Astrocyte (in vitro differentiated cells and primary cell): ENCODE measurements at regions not wholly inside any gene's neighbourhood (a gene's known extent, or its start where the extent isn't known, plus 50 kb on each side); places are given as distances from the start of the nearest gene placed in this dataset.

Source experiments
- DNase-seq: peaks from one replicate; pipeline ENCODE4 v3.0.0-alpha.2; 2010; ENCODE audit warnings: low read depth
- FAIRE-seq: peaks from 2 replicates; lab custom pipeline; 2011; peaks lifted over from hg19 to GRCh38; lab: Jason Lieb, UNC
- H2AFZ ChIP-seq: 2 replicates; pipeline ENCODE4 v1.6.0; 2012; ENCODE audit warnings: low read depth, low read length, inconsistent platforms
- H3K27ac ChIP-seq: 2 replicates; pipeline ENCODE4 v1.5.1; 2011; ENCODE audit warnings: low read depth, low read length, inconsistent platforms
- H3K27me3 ChIP-seq: 2 replicates; pipeline ENCODE4 v1.6.0; 2011; ENCODE audit warnings: low read length, inconsistent platforms; ENCODE audit not compliant: insufficient read depth
- H3K36me3 ChIP-seq: 2 replicates; pipeline ENCODE4 v1.5.1; 2011; ENCODE audit warnings: low read length, inconsistent platforms; ENCODE audit not compliant: insufficient read depth
- H3K4me1 ChIP-seq: 2 replicates; pipeline ENCODE4 v1.5.1; 2011; ENCODE audit warnings: low read length, inconsistent platforms; ENCODE audit not compliant: insufficient read depth
- H3K4me2 ChIP-seq: 2 replicates; pipeline ENCODE4 v1.6.0; 2012; ENCODE audit warnings: low read length, inconsistent platforms
- H3K4me3 ChIP-seq: 2 replicates; pipeline ENCODE4 v1.5.1; 2011; ENCODE audit warnings: low read depth, mild to moderate bottlenecking, low read length, inconsistent platforms; ENCODE audit not compliant: insufficient read depth
- H3K79me2 ChIP-seq: 2 replicates; pipeline ENCODE4 v1.6.0; 2012; ENCODE audit warnings: mild to moderate bottlenecking, low read length, inconsistent platforms; ENCODE audit not compliant: insufficient read depth
- H3K9ac ChIP-seq: 2 replicates; pipeline ENCODE4 v1.6.0; 2012; ENCODE audit warnings: mild to moderate bottlenecking, low read length, inconsistent platforms
- H3K9me3 ChIP-seq: 2 replicates; pipeline ENCODE4 v1.5.1; 2012; ENCODE audit warnings: low read depth, mild to moderate bottlenecking, low read length, inconsistent platforms; ENCODE audit not compliant: insufficient read depth
- H4K20me1 ChIP-seq: 2 replicates; pipeline ENCODE4 v1.6.0; 2012; ENCODE audit warnings: low read length, inconsistent platforms; ENCODE audit not compliant: insufficient read depth
- H3K27ac Mint-ChIP-seq: one replicate; pipeline ENCODE4 v1.8.0; 2021; ENCODE audit warnings: mild to moderate bottlenecking, mixed read lengths; ENCODE audit not compliant: unreplicated experiment
- H3K27me3 Mint-ChIP-seq: one replicate; pipeline ENCODE4 v1.8.0; 2021; ENCODE audit warnings: low read depth, mixed read lengths; ENCODE audit not compliant: unreplicated experiment
- H3K36me3 Mint-ChIP-seq: one replicate; pipeline ENCODE4 v1.8.0; 2021; ENCODE audit warnings: low read depth, mixed read lengths; ENCODE audit not compliant: unreplicated experiment
- H3K4me1 Mint-ChIP-seq: one replicate; pipeline ENCODE4 v1.8.0; 2021; ENCODE audit warnings: low read depth, mixed read lengths; ENCODE audit not compliant: unreplicated experiment
- H3K4me3 Mint-ChIP-seq: one replicate; pipeline ENCODE4 v1.8.0; 2021; ENCODE audit warnings: mild to moderate bottlenecking, moderate library complexity, mixed read lengths; ENCODE audit not compliant: unreplicated experiment
- H3K9me3 Mint-ChIP-seq: one replicate; pipeline ENCODE4 v1.8.0; 2021; ENCODE audit warnings: mild to moderate bottlenecking, mixed read lengths; ENCODE audit not compliant: unreplicated experiment
- EZH2 ChIP-seq: IDR thresholded peaks from 2 replicates; pipeline ENCODE4 v1.6.1; 2012; ENCODE audit warnings: mild to moderate bottlenecking, low read length, inconsistent platforms; ENCODE audit not compliant: insufficient read depth
- TF ChIP-seq, protein P1 (sequence below): IDR thresholded peaks from 2 replicates; pipeline ENCODE4 v1.5.1; 2011; ENCODE audit warnings: low read depth, mild to moderate bottlenecking, inconsistent platforms, low read length, moderate library complexity; ENCODE audit not compliant: insufficient read depth

DNA sequence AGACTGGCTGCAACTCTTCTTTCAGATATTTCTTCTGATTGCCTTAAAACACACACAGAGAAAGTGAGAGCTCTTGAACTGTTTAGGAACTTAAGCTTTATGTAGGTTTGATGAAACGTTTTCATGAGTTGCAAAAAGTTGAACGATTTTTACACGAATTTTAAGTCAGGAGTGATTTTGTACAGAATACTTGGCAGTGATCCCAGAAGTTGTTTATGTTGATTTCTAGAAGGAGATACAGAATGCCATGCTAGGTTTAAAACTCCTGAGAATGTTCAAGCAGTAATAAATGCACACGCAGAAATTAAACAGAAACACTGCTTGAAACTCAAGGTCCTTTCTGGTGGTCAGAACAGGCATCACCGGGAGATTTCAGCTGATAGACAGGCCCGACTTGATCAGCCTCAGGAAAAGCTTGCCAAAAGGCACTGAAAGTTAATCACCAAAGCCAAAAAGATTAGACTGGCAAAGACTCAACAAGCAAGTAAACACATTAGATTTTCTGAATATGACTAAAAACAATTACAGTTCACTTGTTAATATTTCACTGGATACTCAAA lies 123.1 kb downstream of the SOCS6 start:
- H3K79me2 ChIP-seq, result no peaks in the 10 kb centered on the region
- no peaks in the 10 kb centered on the region for H3K27me3 Mint-ChIP-seq
- H3K9ac ChIP-seq, result no peak overlapping the region
- no peak overlapping the region for H3K27ac Mint-ChIP-seq
- H3K4me1 ChIP-seq, result no peaks in the 10 kb centered on the region
- no peak overlapping the region for H3K4me2 ChIP-seq
- H3K4me3 ChIP-seq, result no peak overlapping the region
- peaks cover 2% of the 10 kb centered on the region for H3K9me3 Mint-ChIP-seq
- H3K36me3 Mint-ChIP-seq, result no peaks in the 10 kb centered on the region
- TF ChIP-seq EZH2, result no peak
- TF ChIP-seq, protein P1, sequence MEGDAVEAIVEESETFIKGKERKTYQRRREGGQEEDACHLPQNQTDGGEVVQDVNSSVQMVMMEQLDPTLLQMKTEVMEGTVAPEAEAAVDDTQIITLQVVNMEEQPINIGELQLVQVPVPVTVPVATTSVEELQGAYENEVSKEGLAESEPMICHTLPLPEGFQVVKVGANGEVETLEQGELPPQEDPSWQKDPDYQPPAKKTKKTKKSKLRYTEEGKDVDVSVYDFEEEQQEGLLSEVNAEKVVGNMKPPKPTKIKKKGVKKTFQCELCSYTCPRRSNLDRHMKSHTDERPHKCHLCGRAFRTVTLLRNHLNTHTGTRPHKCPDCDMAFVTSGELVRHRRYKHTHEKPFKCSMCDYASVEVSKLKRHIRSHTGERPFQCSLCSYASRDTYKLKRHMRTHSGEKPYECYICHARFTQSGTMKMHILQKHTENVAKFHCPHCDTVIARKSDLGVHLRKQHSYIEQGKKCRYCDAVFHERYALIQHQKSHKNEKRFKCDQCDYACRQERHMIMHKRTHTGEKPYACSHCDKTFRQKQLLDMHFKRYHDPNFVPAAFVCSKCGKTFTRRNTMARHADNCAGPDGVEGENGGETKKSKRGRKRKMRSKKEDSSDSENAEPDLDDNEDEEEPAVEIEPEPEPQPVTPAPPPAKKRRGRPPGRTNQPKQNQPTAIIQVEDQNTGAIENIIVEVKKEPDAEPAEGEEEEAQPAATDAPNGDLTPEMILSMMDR, result no peak
- peaks cover 2% of the 10 kb centered on the region for H3K4me1 Mint-ChIP-seq
- no peak overlapping the region for H3K27ac ChIP-seq
- no peaks in the 10 kb centered on the region for H3K9me3 ChIP-seq
- no peak for DNase-seq
- H3K4me3 Mint-ChIP-seq, result no peak overlapping the region
- no peak overlapping the region for H2AFZ ChIP-seq
- H4K20me1 ChIP-seq, result no peaks in the 10 kb centered on the region
- FAIRE-seq, result peak; percentile 17
- H3K27me3 ChIP-seq, result no peaks in the 10 kb centered on the region
- no peaks in the 10 kb centered on the region for H3K36me3 ChIP-seq

DNA sequence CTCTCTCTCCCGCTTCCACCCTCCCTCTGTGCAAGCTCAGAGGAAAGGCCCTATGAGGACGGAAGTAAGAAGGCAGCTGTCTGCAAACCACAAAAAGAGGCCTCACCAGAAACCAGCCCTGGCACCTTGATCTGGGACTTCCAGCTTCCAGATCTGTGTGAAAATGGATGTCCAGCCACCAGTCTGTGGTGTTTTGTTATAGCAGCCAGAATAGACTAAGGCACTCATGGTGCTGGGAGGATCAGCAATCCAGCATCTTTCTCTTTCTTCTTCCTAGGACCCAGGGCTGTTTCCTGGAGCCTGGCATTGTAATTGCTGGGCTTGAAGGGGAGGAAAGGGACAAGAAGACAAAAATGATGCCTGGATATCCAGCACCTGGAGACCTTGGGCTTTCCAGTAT lies 122.5 kb downstream of the SOCS6 start:
- no peaks in the 10 kb centered on the region for H3K79me2 ChIP-seq
- no peak overlapping the region for H3K4me3 ChIP-seq
- no peak overlapping the region for H3K27ac ChIP-seq
- no peak overlapping the region for H3K9ac ChIP-seq
- no peak overlapping the region for H2AFZ ChIP-seq
- H3K36me3 Mint-ChIP-seq, result no peaks in the 10 kb centered on the region
- FAIRE-seq, result no peak
- H3K27me3 ChIP-seq, result no peaks in the 10 kb centered on the region
- no peaks in the 10 kb centered on the region for H4K20me1 ChIP-seq
- H3K9me3 Mint-ChIP-seq, result peaks cover 2% of the 10 kb centered on the region
- no peak overlapping the region for H3K27ac Mint-ChIP-seq
- no peak for DNase-seq
- no peaks in the 10 kb centered on the region for H3K27me3 Mint-ChIP-seq
- H3K9me3 ChIP-seq, result no peaks in the 10 kb centered on the region
- H3K4me1 Mint-ChIP-seq, result peaks cover 2% of the 10 kb centered on the region
- H3K4me2 ChIP-seq, result no peak overlapping the region
- H3K4me1 ChIP-seq, result no peaks in the 10 kb centered on the region
- H3K4me3 Mint-ChIP-seq, result no peak overlapping the region
- TF ChIP-seq, protein P1, result no peak
- no peak for TF ChIP-seq EZH2
- H3K36me3 ChIP-seq, result no peaks in the 10 kb centered on the region

DNA sequence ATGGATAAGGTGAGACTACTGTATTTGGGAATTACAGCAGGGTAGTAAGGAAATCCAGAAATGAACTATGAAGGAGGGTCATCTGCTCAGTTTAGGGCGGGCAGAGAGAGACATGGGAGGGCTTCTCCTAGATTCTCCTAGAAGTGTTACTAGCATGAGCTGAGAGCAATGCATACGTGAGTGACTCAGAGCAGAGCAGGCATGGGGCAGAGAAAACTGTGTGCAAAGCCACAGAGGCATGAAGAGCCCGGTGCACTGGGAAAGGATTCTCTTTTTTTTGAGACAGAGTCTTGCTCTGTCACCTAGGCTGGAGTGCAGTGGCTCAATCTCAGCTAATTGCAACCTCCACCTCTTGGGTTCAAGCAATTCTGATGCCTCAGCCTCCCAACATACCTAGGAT lies 116.2 kb downstream of the SOCS6 start:
- H3K27me3 Mint-ChIP-seq, result no peaks in the 10 kb centered on the region
- Histone ChIP-seq H3K9me3 (no peaks in the 10 kb centered on the region), H3K36me3 (no peaks in the 10 kb centered on the region), H3K9ac (no peak overlapping the region), H3K27ac (no peak overlapping the region), H3K79me2 (no peaks in the 10 kb centered on the region), H3K27me3 (no peaks in the 10 kb centered on the region), H3K4me2 (no peak overlapping the region), H3K4me3 (no peak overlapping the region), H3K4me1 (no peaks in the 10 kb centered on the region), H2AFZ (no peak overlapping the region), H4K20me1 (no peaks in the 10 kb centered on the region)
- H3K9me3 Mint-ChIP-seq, result peaks cover 2% of the 10 kb centered on the region
- H3K27ac Mint-ChIP-seq, result no peak overlapping the region
- no peaks in the 10 kb centered on the region for H3K36me3 Mint-ChIP-seq
- peaks cover 2% of the 10 kb centered on the region for H3K4me1 Mint-ChIP-seq
- FAIRE-seq, result no peak
- H3K4me3 Mint-ChIP-seq, result no peak overlapping the region
- no peak for DNase-seq
- no peak for TF ChIP-seq EZH2
- TF ChIP-seq, protein P1, result no peak
